Tibial nerve (tissue), 4 donors: ENCODE measurements at regions not wholly inside any gene's neighbourhood (a gene's known extent, or its start where the extent isn't known, plus 50 kb on each side); places are given as distances from the start of the nearest gene placed in this dataset.

Experiments used
- DNase-seq, 2 donors: peaks; one replicate each; pipeline ENCODE4 v3.0.0-alpha.2; 2019; ENCODE audit warnings: low spot score in 2 of 2
- H3K27ac ChIP-seq, 4 donors: fragments of 200-600 bp; sonication (generic) in 3 of 4; one replicate each; pipeline ENCODE4 v1.5.1; 2017 to 2019; ENCODE audit warnings: mild to moderate bottlenecking in 1 of 4
- H3K27me3 ChIP-seq, 2 donors: fragments of 200-600 bp; sonication (generic) in 1 of 2; one replicate each; pipeline versions ENCODE4 v1.5.1 to v1.6.0; 2017 to 2019
- H3K36me3 ChIP-seq, 3 donors: fragments of 200-600 bp; sonication (generic); one replicate each; pipeline ENCODE4 v1.5.1; 2018 to 2019
- H3K4me1 ChIP-seq, 4 donors: fragments of 200-600 bp; sonication (generic) in 3 of 4; one replicate each; pipeline ENCODE4 v1.5.1; 2017 to 2019
- H3K4me3 ChIP-seq, 4 donors: fragments of 200-600 bp; sonication (generic) in 3 of 4; one replicate each; pipeline ENCODE4 v1.5.1; 2017 to 2019; ENCODE audit warnings: mild to moderate bottlenecking in 1 of 4, moderate library complexity in 1 of 4
- H3K9me3 ChIP-seq, 4 donors: fragments of 200-600 bp; sonication (generic) in 3 of 4; one replicate each; pipeline ENCODE4 v1.5.1; 2017 to 2019
- EP300 ChIP-seq, 2 donors: sonication (generic); formaldehyde crosslinking; IDR thresholded peaks; one replicate each; pipeline ENCODE4 v1.6.1; 2017; ENCODE audit warnings: antibody characterized with exemption in 2 of 2, mild to moderate bottlenecking in 1 of 2
- POLR2A ChIP-seq, 2 donors: fragments of 450-650 bp; IDR thresholded peaks; one replicate each; pipeline ENCODE4 v1.6.1; 2017; ENCODE audit warnings: antibody characterized with exemption in 2 of 2, mild to moderate bottlenecking in 2 of 2, moderate library complexity in 2 of 2
- WGBS, 2 donors: methylation state at CpG; one replicate each; pipeline ENCODE4 v1.1.5; 2018; 5-methylcytosine and 5-hydroxymethylcytosine counted together
- TF ChIP-seq, protein P1 (sequence below), 5 experiments: fragments of 200-600 bp in 3 of 5; fragments of 450-650 bp in 2 of 5; sonication (generic) in 3 of 5; IDR thresholded peaks; one replicate each; pipeline ENCODE4 v1.5.1; 2016 to 2019; ENCODE audit warnings: antibody characterized with exemption in 5 of 5, mild to moderate bottlenecking in 3 of 5, moderate library complexity in 2 of 5

DNA sequence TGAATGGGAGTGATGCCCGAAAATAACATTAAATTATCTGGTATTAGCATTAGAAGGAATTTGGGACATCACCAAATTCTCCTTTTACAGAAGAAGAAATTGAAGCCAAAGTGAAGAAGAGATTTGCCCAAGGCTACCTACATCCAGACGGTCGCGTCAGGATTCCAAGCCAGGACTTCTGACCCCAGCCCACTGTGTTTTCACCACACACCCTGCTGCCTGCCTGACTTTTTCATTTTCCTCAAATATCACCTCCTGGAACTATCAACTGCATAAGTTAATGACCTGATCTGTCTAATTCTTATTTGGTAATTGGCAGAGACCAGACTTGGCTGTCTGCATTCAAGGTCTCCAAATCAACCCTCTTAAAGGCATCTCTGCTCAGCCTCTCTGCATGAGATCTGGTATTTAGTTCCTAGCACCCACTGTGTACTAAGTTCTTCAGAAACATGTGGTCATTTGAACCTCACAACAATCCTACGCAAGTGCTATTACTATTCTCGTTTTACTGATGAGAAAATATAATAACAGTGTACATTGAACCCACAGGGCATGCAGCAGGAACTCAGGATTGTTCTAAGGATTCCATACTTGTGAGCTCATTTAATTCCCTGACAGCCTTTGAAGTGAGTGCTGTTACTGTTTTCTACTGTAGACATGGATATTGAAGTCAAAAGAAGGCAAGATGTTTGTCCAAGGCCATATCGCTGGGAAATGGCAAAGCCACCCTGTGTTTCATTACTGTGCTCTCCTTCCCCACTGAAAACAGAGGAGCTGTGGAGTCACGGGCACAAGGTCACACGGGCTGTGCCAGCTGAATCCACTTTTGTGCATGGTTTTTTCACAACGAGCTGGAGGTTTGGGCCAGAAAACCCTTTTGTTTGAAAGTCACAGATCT lies 195.2 kb upstream of the C1QTNF7 start:
- no peak overlapping the region for H3K4me3 ChIP-seq

DNA sequence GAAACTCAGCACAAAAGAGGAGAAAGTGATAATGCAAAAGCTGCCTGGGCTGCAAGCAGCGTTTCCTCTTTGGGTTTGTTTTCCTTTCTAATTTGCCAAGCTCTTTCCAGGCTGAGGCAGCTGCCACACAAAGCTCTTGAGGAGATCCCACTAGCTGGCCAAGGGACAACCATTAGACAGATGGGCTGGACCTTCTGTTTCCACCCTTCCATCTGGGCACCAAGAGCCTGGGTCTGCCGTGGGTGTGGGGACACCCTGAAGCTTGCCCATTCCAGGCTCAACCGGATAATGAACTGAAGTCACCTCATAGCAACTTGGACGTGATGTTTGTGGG lies 194.6 kb upstream of the C1QTNF7 start:
- 32 to 40% methylated on average over 4 of the region's 4 CpGs for WGBS, 2 donors
- peak overlapping the region in 3 of 4 donors; percentile 59 to 73 (median 66) for H3K27ac ChIP-seq
- DNase-seq = no peak
- H3K36me3 ChIP-seq = no peaks in the 10 kb centered on the region
- H3K27me3 ChIP-seq = no peaks in the 10 kb centered on the region
- no peaks in the 10 kb centered on the region for H3K9me3 ChIP-seq
- no peak overlapping the region for H3K4me3 ChIP-seq
- peaks cover 0 to 51% (median 24%) of the 10 kb centered on the region in 4 donors for H3K4me1 ChIP-seq
- no peak for TF ChIP-seq POLR2A (IDR thresholded peaks at IDR 0.05)
- TF ChIP-seq, protein P1, sequence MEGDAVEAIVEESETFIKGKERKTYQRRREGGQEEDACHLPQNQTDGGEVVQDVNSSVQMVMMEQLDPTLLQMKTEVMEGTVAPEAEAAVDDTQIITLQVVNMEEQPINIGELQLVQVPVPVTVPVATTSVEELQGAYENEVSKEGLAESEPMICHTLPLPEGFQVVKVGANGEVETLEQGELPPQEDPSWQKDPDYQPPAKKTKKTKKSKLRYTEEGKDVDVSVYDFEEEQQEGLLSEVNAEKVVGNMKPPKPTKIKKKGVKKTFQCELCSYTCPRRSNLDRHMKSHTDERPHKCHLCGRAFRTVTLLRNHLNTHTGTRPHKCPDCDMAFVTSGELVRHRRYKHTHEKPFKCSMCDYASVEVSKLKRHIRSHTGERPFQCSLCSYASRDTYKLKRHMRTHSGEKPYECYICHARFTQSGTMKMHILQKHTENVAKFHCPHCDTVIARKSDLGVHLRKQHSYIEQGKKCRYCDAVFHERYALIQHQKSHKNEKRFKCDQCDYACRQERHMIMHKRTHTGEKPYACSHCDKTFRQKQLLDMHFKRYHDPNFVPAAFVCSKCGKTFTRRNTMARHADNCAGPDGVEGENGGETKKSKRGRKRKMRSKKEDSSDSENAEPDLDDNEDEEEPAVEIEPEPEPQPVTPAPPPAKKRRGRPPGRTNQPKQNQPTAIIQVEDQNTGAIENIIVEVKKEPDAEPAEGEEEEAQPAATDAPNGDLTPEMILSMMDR (IDR thresholded peaks at IDR 0.05) = no peak

More for the DNA sequence above, 195.2 kb upstream of the C1QTNF7 start:
- Histone ChIP-seq H3K27ac (peak overlapping the region in 3 of 4 donors; percentile 59 to 73 (median 66)), H3K4me1 (peaks cover 0 to 45% (median 24%) of the 10 kb centered on the region in 4 donors), H3K9me3 (no peaks in the 10 kb centered on the region), H3K36me3 (no peaks in the 10 kb centered on the region), H3K27me3 (no peaks in the 10 kb centered on the region)
- TF ChIP-seq POLR2A (IDR thresholded peaks at IDR 0.05) = no peak
- TF ChIP-seq, protein P1 (IDR thresholded peaks at IDR 0.05) = no peak
- no peak for TF ChIP-seq EP300 (IDR thresholded peaks at IDR 0.05)
- WGBS, 2 donors = 40 to 41% methylated on average over 10 of the region's 10 CpGs
- no peak for DNase-seq

- DNase-seq = no peak
- no peak overlapping the region for H3K4me3 ChIP-seq
- H3K27me3 ChIP-seq = no peaks in the 10 kb centered on the region
- H3K4me1 ChIP-seq = peaks cover 0 to 55% (median 24%) of the 10 kb centered on the region in 4 donors
- H3K9me3 ChIP-seq = no peaks in the 10 kb centered on the region
- 33 to 63% methylated on average over 5 of the region's 5 CpGs for WGBS, 2 donors
- peak overlapping the region in 3 of 4 donors; percentile 59 to 73 (median 66) for H3K27ac ChIP-seq
- TF ChIP-seq POLR2A (IDR thresholded peaks at IDR 0.05) (no peak), EP300 (IDR thresholded peaks at IDR 0.05) (no peak)
- TF ChIP-seq, protein P1 (IDR thresholded peaks at IDR 0.05) = no peak
- no peaks in the 10 kb centered on the region for H3K36me3 ChIP-seq
Measured at GRCh38 chr4:15233626-15234025, 194.2 kb upstream of the C1QTNF7 start.

GRCh38 chr4:15234116-15234855 lies 193.5 kb upstream of the C1QTNF7 start:
- peaks cover 0 to 62% (median 27%) of the 10 kb centered on the region in 4 donors for H3K4me1 ChIP-seq
- WGBS, 2 donors = 57 to 61% methylated on average over 7 of the region's 7 CpGs

More at GRCh38 chr4:15234116-15234855, 193.5 kb upstream of the C1QTNF7 start:
- Histone ChIP-seq H3K36me3 (no peaks in the 10 kb centered on the region), H3K27me3 (no peaks in the 10 kb centered on the region), H3K9me3 (no peaks in the 10 kb centered on the region), H3K4me3 (no peak overlapping the region), H3K27ac (peak overlapping the region in 3 of 4 donors; percentile 59 to 73 (median 66))
- DNase-seq = no peak
- TF ChIP-seq EP300 (IDR thresholded peaks at IDR 0.05) = no peak
- TF ChIP-seq, protein P1 (IDR thresholded peaks at IDR 0.05) = no peak
- TF ChIP-seq POLR2A (IDR thresholded peaks at IDR 0.05) = no peak
